Liver (tissue), 8 donors: ENCODE measurements at regions not wholly inside any gene's neighbourhood (a gene's known extent, or its start where the extent isn't known, plus 50 kb on each side); places are given as distances from the start of the nearest gene placed in this dataset.

Experiments
- DNase-seq: peaks from one replicate; pipeline ENCODE4 v3.0.0-alpha.2; 2017; ENCODE audit warnings: low spot score
- H3K27ac ChIP-seq, 2 donors: one replicate each; pipeline ENCODE4 v1.7.0; 2013; ENCODE audit warnings: inconsistent platforms in 2 of 2, low read length in 2 of 2, control low read depth in 1 of 2, low read depth in 1 of 2, mild to moderate bottlenecking in 1 of 2
- H3K27me3 ChIP-seq, 4 donors: one replicate each; pipeline versions ENCODE4 v1.6.1 to v1.7.0; 2013; ENCODE audit warnings: low read length in 3 of 4, inconsistent platforms in 1 of 4, mild to moderate bottlenecking in 1 of 4, moderate library complexity in 1 of 4; ENCODE audit not compliant: control insufficient read depth in 4 of 4, insufficient read depth in 4 of 4
- H3K36me3 ChIP-seq, 4 donors: one replicate each; pipeline versions ENCODE4 v1.6.1 to v1.7.0; 2013; ENCODE audit warnings: low read length in 3 of 4, mild to moderate bottlenecking in 3 of 4, low read depth in 1 of 4, moderate library complexity in 1 of 4; ENCODE audit not compliant: control insufficient read depth in 4 of 4, insufficient read depth in 3 of 4
- H3K4me1 ChIP-seq, 4 donors: one replicate each; pipeline versions ENCODE4 v1.6.1 to v1.7.0; 2013; ENCODE audit warnings: low read length in 3 of 4, mild to moderate bottlenecking in 3 of 4, moderate library complexity in 1 of 4; ENCODE audit not compliant: control insufficient read depth in 4 of 4, insufficient read depth in 4 of 4
- H3K4me3 ChIP-seq, 3 donors: one replicate each; pipeline versions ENCODE4 v1.6.1 to v1.7.0; 2013; ENCODE audit warnings: low read length in 3 of 3, control low read depth in 1 of 3, low read depth in 1 of 3, mild to moderate bottlenecking in 1 of 3
- H3K9ac ChIP-seq, 2 donors: one replicate each; pipeline ENCODE4 v1.7.0; 2013; ENCODE audit warnings: low read length in 2 of 2, mild to moderate bottlenecking in 2 of 2, moderate library complexity in 2 of 2, control low read depth in 1 of 2, low read depth in 1 of 2
- H3K9me3 ChIP-seq, 4 donors: one replicate each; pipeline versions ENCODE4 v1.6.1 to v1.7.0; 2013; ENCODE audit warnings: low read length in 3 of 4; ENCODE audit not compliant: control insufficient read depth in 4 of 4
- ATF3 ChIP-seq: IDR thresholded peaks from 2 replicates; pipeline ENCODE4 v1.6.1; 2016; ENCODE audit warnings: antibody characterized with exemption
- EGR1 ChIP-seq, 2 donors: IDR thresholded peaks; 2 replicates each; pipeline ENCODE4 v1.6.1; 2016 to 2018; ENCODE audit warnings: antibody characterized with exemption in 2 of 2, low read depth in 2 of 2
- FOXA1 ChIP-seq: IDR thresholded peaks from 2 replicates; pipeline ENCODE4 v1.6.1; 2016; ENCODE audit warnings: antibody characterized with exemption
- FOXA2 ChIP-seq: IDR thresholded peaks from 2 replicates; pipeline ENCODE4 v1.6.1; 2016; ENCODE audit warnings: antibody characterized with exemption
- GABPA ChIP-seq, 2 donors: IDR thresholded peaks in 1 of 2; conservative IDR thresholded peaks in 1 of 2; 2 replicates each; pipeline ENCODE4 v1.6.1; 2016; ENCODE audit warnings: antibody characterized with exemption in 2 of 2, mild to moderate bottlenecking in 1 of 2, moderate library complexity in 1 of 2
- HNF4A ChIP-seq, 2 donors: conservative IDR thresholded peaks; 2 replicates each; pipeline ENCODE4 v1.6.1; 2016; ENCODE audit warnings: antibody characterized with exemption in 2 of 2, mild to moderate bottlenecking in 2 of 2
- JUND ChIP-seq, 2 donors: IDR thresholded peaks; 2 replicates each; pipeline ENCODE4 v1.6.1; 2016; ENCODE audit warnings: antibody characterized with exemption in 2 of 2
- NR2F2 ChIP-seq: IDR thresholded peaks from 2 replicates; pipeline ENCODE4 v1.6.1; 2016; ENCODE audit warnings: antibody characterized with exemption
- RAD21 ChIP-seq, 2 donors: IDR thresholded peaks; 2 replicates each; pipeline ENCODE4 v1.6.1; 2016; ENCODE audit warnings: antibody characterized with exemption in 2 of 2, mild to moderate bottlenecking in 2 of 2
- RXRA ChIP-seq, 2 donors: IDR thresholded peaks; 2 replicates each; pipeline ENCODE4 v1.6.1; 2017 to 2018; ENCODE audit warnings: antibody characterized with exemption in 2 of 2, mild to moderate bottlenecking in 1 of 2
- SP1 ChIP-seq: IDR thresholded peaks from 2 replicates; pipeline ENCODE4 v1.6.1; 2018; ENCODE audit warnings: antibody characterized with exemption, mild to moderate bottlenecking
- YY1 ChIP-seq: IDR thresholded peaks from 2 replicates; pipeline ENCODE4 v1.6.1; 2016; ENCODE audit warnings: antibody characterized with exemption, mild to moderate bottlenecking
- WGBS: extraction: QIAGEN DNeasy Blood & Tissue Kit; methylation state at CpG from one replicate; pipeline ENCODE4 v1.1.7; 2013; 5-methylcytosine and 5-hydroxymethylcytosine counted together
- TF ChIP-seq, protein P1 (sequence below): fragments of 150-350 bp; IDR thresholded peaks from 2 replicates; pipeline ENCODE4 v1.5.1; 2017; ENCODE audit warnings: improper control_type of control experiment, low read depth, low read length; ENCODE audit not compliant: missing input control
- TF ChIP-seq, protein P2 (sequence below): IDR thresholded peaks from 2 replicates; pipeline ENCODE4 v1.6.1; 2016; ENCODE audit warnings: antibody characterized with exemption
- TF ChIP-seq, protein P3 (sequence below): IDR thresholded peaks from 2 replicates; pipeline ENCODE4 v1.6.1; 2016; ENCODE audit warnings: antibody characterized with exemption
- TF ChIP-seq, protein P4 (sequence below): IDR thresholded peaks from 2 replicates; pipeline ENCODE4 v1.6.1; 2016; ENCODE audit warnings: antibody characterized with exemption, mild to moderate bottlenecking
- donor health status: healthy.
- donor health status: healthy.
- donor health status: healthy.
- donor health status: healthy.
- donor health status: healthy.

DNA sequence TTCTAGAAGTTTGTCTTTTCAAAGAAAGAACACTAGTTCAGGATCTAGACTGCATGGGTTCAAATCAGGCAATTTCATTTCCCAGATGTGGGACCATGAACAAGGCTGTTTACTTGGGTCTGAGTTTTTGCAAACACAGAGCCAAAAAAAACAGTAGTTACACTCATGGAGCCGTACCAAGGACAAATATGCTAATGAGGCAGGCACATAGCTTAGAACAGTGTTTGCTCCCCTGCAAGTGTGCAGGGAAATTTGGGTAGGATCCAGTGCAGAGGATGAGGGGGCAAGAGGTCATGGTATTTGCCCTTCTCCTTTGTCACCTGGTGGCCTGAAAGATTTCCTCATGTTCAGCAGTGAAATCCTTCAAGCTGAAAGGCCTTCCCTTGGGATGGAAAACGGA is 860.4 kb downstream of the VRK1 start:
- H3K9me3 ChIP-seq, result no peaks in the 10 kb centered on the region
- TF ChIP-seq FOXA1, result no peak
- TF ChIP-seq RXRA (IDR thresholded peaks at IDR 0.05), result no peak
- TF ChIP-seq HNF4A (conservative IDR thresholded peaks at IDR 0.05), result no peak
- TF ChIP-seq RAD21 (IDR thresholded peaks at IDR 0.05), result no peak
- TF ChIP-seq NR2F2, result no peak
- TF ChIP-seq, protein P1, sequence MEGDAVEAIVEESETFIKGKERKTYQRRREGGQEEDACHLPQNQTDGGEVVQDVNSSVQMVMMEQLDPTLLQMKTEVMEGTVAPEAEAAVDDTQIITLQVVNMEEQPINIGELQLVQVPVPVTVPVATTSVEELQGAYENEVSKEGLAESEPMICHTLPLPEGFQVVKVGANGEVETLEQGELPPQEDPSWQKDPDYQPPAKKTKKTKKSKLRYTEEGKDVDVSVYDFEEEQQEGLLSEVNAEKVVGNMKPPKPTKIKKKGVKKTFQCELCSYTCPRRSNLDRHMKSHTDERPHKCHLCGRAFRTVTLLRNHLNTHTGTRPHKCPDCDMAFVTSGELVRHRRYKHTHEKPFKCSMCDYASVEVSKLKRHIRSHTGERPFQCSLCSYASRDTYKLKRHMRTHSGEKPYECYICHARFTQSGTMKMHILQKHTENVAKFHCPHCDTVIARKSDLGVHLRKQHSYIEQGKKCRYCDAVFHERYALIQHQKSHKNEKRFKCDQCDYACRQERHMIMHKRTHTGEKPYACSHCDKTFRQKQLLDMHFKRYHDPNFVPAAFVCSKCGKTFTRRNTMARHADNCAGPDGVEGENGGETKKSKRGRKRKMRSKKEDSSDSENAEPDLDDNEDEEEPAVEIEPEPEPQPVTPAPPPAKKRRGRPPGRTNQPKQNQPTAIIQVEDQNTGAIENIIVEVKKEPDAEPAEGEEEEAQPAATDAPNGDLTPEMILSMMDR, result no peak
- TF ChIP-seq YY1, result no peak
- TF ChIP-seq, protein P2, sequence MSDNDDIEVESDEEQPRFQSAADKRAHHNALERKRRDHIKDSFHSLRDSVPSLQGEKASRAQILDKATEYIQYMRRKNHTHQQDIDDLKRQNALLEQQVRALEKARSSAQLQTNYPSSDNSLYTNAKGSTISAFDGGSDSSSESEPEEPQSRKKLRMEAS, result no peak
- no peak for TF ChIP-seq FOXA2
- TF ChIP-seq, protein P3, sequence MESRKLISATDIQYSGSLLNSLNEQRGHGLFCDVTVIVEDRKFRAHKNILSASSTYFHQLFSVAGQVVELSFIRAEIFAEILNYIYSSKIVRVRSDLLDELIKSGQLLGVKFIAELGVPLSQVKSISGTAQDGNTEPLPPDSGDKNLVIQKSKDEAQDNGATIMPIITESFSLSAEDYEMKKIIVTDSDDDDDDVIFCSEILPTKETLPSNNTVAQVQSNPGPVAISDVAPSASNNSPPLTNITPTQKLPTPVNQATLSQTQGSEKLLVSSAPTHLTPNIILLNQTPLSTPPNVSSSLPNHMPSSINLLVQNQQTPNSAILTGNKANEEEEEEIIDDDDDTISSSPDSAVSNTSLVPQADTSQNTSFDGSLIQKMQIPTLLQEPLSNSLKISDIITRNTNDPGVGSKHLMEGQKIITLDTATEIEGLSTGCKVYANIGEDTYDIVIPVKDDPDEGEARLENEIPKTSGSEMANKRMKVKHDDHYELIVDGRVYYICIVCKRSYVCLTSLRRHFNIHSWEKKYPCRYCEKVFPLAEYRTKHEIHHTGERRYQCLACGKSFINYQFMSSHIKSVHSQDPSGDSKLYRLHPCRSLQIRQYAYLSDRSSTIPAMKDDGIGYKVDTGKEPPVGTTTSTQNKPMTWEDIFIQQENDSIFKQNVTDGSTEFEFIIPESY, result no peak
- TF ChIP-seq, protein P4, sequence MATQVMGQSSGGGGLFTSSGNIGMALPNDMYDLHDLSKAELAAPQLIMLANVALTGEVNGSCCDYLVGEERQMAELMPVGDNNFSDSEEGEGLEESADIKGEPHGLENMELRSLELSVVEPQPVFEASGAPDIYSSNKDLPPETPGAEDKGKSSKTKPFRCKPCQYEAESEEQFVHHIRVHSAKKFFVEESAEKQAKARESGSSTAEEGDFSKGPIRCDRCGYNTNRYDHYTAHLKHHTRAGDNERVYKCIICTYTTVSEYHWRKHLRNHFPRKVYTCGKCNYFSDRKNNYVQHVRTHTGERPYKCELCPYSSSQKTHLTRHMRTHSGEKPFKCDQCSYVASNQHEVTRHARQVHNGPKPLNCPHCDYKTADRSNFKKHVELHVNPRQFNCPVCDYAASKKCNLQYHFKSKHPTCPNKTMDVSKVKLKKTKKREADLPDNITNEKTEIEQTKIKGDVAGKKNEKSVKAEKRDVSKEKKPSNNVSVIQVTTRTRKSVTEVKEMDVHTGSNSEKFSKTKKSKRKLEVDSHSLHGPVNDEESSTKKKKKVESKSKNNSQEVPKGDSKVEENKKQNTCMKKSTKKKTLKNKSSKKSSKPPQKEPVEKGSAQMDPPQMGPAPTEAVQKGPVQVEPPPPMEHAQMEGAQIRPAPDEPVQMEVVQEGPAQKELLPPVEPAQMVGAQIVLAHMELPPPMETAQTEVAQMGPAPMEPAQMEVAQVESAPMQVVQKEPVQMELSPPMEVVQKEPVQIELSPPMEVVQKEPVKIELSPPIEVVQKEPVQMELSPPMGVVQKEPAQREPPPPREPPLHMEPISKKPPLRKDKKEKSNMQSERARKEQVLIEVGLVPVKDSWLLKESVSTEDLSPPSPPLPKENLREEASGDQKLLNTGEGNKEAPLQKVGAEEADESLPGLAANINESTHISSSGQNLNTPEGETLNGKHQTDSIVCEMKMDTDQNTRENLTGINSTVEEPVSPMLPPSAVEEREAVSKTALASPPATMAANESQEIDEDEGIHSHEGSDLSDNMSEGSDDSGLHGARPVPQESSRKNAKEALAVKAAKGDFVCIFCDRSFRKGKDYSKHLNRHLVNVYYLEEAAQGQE, result no peak
- TF ChIP-seq EGR1 (IDR thresholded peaks at IDR 0.05; ENCODE audit: low read depth in 2 of 2), result no peak
- no peak for TF ChIP-seq SP1
- H3K9ac ChIP-seq, result no peak overlapping the region
- 53% methylated on average over 2 of the region's 2 CpGs for WGBS
- H3K27ac ChIP-seq, result no peak overlapping the region
- H3K36me3 ChIP-seq, result no peaks in the 10 kb centered on the region
- DNase-seq, result no peak
- no peak overlapping the region for H3K4me3 ChIP-seq
- H3K4me1 ChIP-seq, result no peaks in the 10 kb centered on the region
- no peaks in the 10 kb centered on the region for H3K27me3 ChIP-seq

- Histone ChIP-seq H3K9ac (no peak overlapping the region), H3K4me3 (no peak overlapping the region), H3K9me3 (no peaks in the 10 kb centered on the region), H3K36me3 (no peaks in the 10 kb centered on the region), H3K27ac (no peak overlapping the region), H3K4me1 (no peaks in the 10 kb centered on the region), H3K27me3 (no peaks in the 10 kb centered on the region)
- DNase-seq, result no peak
- WGBS, result 86% methylated on average over 6 of the region's 6 CpGs
- TF ChIP-seq JUND (IDR thresholded peaks at IDR 0.05) (no peak), FOXA2 (no peak), GABPA (IDR thresholded peaks at IDR 0.05 in 1 of 2, conservative IDR thresholded peaks at IDR 0.05 in 1 of 2) (no peak), SP1 (no peak), HNF4A (conservative IDR thresholded peaks at IDR 0.05) (no peak), ATF3 (no peak), NR2F2 (no peak), RAD21 (IDR thresholded peaks at IDR 0.05) (no peak), FOXA1 (no peak), EGR1 (IDR thresholded peaks at IDR 0.05; ENCODE audit: low read depth in 2 of 2) (no peak), YY1 (no peak)
- TF ChIP-seq, protein P2, result no peak
- TF ChIP-seq, protein P4, result no peak
- TF ChIP-seq, protein P3, result no peak
These were observed 890.9 kb downstream of the VRK1 start for GRCh38 chr14:97687944-97688630.
